22Rv1 (cell line): ENCODE measurements at regions not wholly inside any gene's neighbourhood (a gene's known extent, or its start where the extent isn't known, plus 50 kb on each side); places are given as distances from the start of the nearest gene placed in this dataset.

Source experiments
- H3K27ac ChIP-seq: fragments of 450-650 bp; 2 replicates; pipeline ENCODE4 v1.5.1; 2017
- CTCF ChIP-seq: fragments of 450-650 bp; IDR thresholded peaks from 2 replicates; pipeline ENCODE4 v1.5.1; 2017; ENCODE audit warnings: mild to moderate bottlenecking
- ZFX ChIP-seq: fragments of 450-650 bp; IDR thresholded peaks from 2 replicates; pipeline ENCODE4 v1.6.1; 2017; ENCODE audit warnings: antibody characterized with exemption, borderline replicate concordance

GRCh38 chr9:7592321-7593316 lies 207.0 kb downstream of the DMAC1 start:
- TF ChIP-seq ZFX: no peak
- TF ChIP-seq CTCF: no peak
- no peak overlapping the region for H3K27ac ChIP-seq

- no peak overlapping the region for H3K27ac ChIP-seq
- TF ChIP-seq CTCF: no peak
- no peak for TF ChIP-seq ZFX
These were observed 208.1 kb downstream of the DMAC1 start for GRCh38 chr9:7591501-7591900.

- no peak overlapping the region for H3K27ac ChIP-seq
- no peak for TF ChIP-seq ZFX
- TF ChIP-seq CTCF: no peak
These were observed 219.0 kb downstream of the DMAC1 start for GRCh38 chr9:7580568-7580967.

GRCh38 chr9:7579351-7579750 lies 220.2 kb downstream of the DMAC1 start:
- H3K27ac ChIP-seq: no peak overlapping the region
- no peak for TF ChIP-seq ZFX
- no peak for TF ChIP-seq CTCF

GRCh38 chr9:7578951-7579350 lies 220.6 kb downstream of the DMAC1 start:
- TF ChIP-seq ZFX (no peak), CTCF (no peak)
- H3K27ac ChIP-seq: no peak overlapping the region

GRCh38 chr9:7570107-7570720 lies 229.4 kb downstream of the DMAC1 start:
- TF ChIP-seq CTCF (peak; percentile 90), ZFX (no peak)
- H3K27ac ChIP-seq: no peak overlapping the region

GRCh38 chr9:7567687-7568086 lies 231.9 kb downstream of the DMAC1 start:
- TF ChIP-seq ZFX (no peak), CTCF (no peak)
- no peak overlapping the region for H3K27ac ChIP-seq
